C4-2B (cell line): ENCODE measurements at regions not wholly inside any gene's neighbourhood (a gene's known extent, or its start where the extent isn't known, plus 50 kb on each side); places are given as distances from the start of the nearest gene placed in this dataset.

Experiments used
- ZFX ChIP-seq: fragments of 450-650 bp; IDR thresholded peaks from 2 replicates; pipeline ENCODE4 v1.6.1; 2017
- TF ChIP-seq, protein P1 (sequence below): fragments of 450-650 bp; conservative IDR thresholded peaks from 2 replicates; pipeline ENCODE4 v1.5.1; 2017; ENCODE audit warnings: mild to moderate bottlenecking

DNA sequence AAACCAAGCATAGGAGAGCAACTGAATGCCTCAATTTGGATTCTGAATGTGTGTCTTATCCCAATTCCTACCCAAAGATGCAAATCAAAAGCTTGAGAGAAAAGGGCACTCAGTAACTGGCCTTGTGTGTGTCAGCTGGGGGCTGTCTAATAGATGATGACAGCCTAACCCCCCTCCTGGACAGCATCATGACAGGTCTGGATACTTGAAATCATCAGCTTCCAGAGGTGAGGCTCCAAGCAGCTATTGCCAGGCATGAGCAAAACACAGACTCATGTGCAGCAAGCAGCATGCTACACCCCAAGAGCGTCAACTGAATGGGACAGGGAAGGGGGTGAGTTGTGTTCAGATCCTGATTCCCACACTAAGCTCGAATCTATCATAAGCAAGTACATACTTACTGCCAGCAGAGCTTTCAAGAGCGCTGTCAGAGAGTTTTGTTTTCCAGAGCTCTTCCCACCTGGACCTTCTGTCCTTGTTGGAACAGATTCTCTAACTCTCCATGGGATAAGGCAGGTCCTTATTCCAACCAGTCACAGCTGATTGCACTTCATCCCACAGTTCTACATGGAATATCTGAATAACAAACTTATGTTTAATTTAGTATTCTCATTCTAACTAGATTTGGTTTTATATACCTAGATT, 467.5 kb downstream of the DTWD2 start:
- TF ChIP-seq, protein P1, sequence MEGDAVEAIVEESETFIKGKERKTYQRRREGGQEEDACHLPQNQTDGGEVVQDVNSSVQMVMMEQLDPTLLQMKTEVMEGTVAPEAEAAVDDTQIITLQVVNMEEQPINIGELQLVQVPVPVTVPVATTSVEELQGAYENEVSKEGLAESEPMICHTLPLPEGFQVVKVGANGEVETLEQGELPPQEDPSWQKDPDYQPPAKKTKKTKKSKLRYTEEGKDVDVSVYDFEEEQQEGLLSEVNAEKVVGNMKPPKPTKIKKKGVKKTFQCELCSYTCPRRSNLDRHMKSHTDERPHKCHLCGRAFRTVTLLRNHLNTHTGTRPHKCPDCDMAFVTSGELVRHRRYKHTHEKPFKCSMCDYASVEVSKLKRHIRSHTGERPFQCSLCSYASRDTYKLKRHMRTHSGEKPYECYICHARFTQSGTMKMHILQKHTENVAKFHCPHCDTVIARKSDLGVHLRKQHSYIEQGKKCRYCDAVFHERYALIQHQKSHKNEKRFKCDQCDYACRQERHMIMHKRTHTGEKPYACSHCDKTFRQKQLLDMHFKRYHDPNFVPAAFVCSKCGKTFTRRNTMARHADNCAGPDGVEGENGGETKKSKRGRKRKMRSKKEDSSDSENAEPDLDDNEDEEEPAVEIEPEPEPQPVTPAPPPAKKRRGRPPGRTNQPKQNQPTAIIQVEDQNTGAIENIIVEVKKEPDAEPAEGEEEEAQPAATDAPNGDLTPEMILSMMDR = no peak
- TF ChIP-seq ZFX = no peak
